Right lobe of liver (tissue), 4 donors: ENCODE measurements at regions not wholly inside any gene's neighbourhood (a gene's known extent, or its start where the extent isn't known, plus 50 kb on each side); places are given as distances from the start of the nearest gene placed in this dataset.

ENCODE experiments used
- CTCF ChIP-seq, 4 donors: fragments of 200-600 bp in 3 of 4; fragments of 450-650 bp in 1 of 4; IDR thresholded peaks; one replicate each; pipeline versions ENCODE4 v1.5.1 to v1.8.0; 2016 to 2022; ENCODE audit warnings: antibody characterized with exemption in 4 of 4, mild to moderate bottlenecking in 2 of 4
- POLR2A ChIP-seq: fragments of 450-650 bp; IDR thresholded peaks from one replicate; pipeline ENCODE4 v1.6.1; 2017; ENCODE audit warnings: antibody characterized with exemption, mild to moderate bottlenecking
- donor health status: DM: no; HTN: no; CAD: no.
- donor health status: DM: no; HTN: no; CAD: no.
- donor health status: DM: no; HTN: yes; CAD: no.

DNA sequence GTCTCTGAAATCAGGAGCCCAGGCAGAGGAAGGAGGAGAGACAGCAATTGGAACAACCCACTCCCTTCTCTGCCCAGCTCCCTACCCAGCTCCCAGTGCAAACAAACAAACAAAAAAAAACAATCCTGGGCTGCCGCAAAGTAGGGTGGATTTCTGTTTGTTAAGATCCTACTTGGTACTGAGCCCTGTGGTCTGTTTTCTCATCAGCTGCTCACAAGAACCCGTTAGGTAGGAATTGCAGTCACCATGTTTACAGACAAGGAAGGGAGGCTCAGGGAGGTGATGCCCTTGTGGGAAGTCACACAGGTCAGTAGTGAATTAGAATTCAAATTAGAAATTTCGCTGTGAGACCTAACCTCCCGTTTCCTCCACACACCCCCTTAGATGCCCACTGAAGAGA lies 128.8 kb upstream of the RAD23B start:
- TF ChIP-seq CTCF (IDR thresholded peaks at IDR 0.05), result no peak
- no peak for TF ChIP-seq POLR2A
